SK-N-SH (cell line): ENCODE measurements at regions not wholly inside any gene's neighbourhood (a gene's known extent, or its start where the extent isn't known, plus 50 kb on each side); places are given as distances from the start of the nearest gene placed in this dataset.

Experiments used
- CHD2 ChIP-seq: fragments of 150-350 bp; IDR thresholded peaks from 2 replicates; pipeline ENCODE4 v1.6.1; 2018; ENCODE audit warnings: low read length; ENCODE audit not compliant: partially characterized antibody
- EP300 ChIP-seq, 2 experiments: IDR thresholded peaks; 2 replicates each; pipeline versions ENCODE4 v1.4.0 to v1.6.1; 2012; ENCODE audit warnings: borderline replicate concordance in 1 of 2, low read depth in 1 of 2, low read length in 1 of 2
- GABPA ChIP-seq: IDR thresholded peaks from 2 replicates; pipeline ENCODE4 v1.4.0; 2012; ENCODE audit warnings: low read depth, mild to moderate bottlenecking
- POLR2AphosphoS5 ChIP-seq: IDR thresholded peaks from 2 replicates; pipeline ENCODE4 v1.6.1; 2012; ENCODE audit warnings: low read depth, low read length
- RAD21 ChIP-seq: IDR thresholded peaks from 2 replicates; pipeline ENCODE4 v1.6.1; 2012; ENCODE audit warnings: mild to moderate bottlenecking, low read length
- RCOR1 ChIP-seq: fragments of 150-350 bp; IDR thresholded peaks from 2 replicates; pipeline ENCODE4 v1.6.1; 2017; ENCODE audit warnings: antibody characterized with exemption, low read length
- RFX5 ChIP-seq: IDR thresholded peaks from 2 replicates; pipeline ENCODE4 v1.6.1; 2012; ENCODE audit warnings: mild to moderate bottlenecking, improper control_type of control experiment, low read length
- RXRA ChIP-seq: IDR thresholded peaks from 2 replicates; pipeline ENCODE4 v1.4.0; 2012; ENCODE audit warnings: low read depth, mild to moderate bottlenecking, borderline replicate concordance
- SIN3A ChIP-seq: IDR thresholded peaks from 2 replicates; pipeline ENCODE4 v1.6.1; 2012; ENCODE audit warnings: low read depth, mild to moderate bottlenecking, low read length, moderate library complexity, borderline replicate concordance
- TF ChIP-seq, protein P1 (sequence below): fragments of 200-600 bp; sonication (generic); IDR thresholded peaks from 2 replicates; pipeline ENCODE4 v1.6.1; 2017; ENCODE audit warnings: antibody characterized with exemption, mild to moderate bottlenecking, moderate library complexity
- TF ChIP-seq, protein P2 (sequence below): fragments of 150-350 bp; IDR thresholded peaks from 2 replicates; pipeline ENCODE4 v1.6.1; 2017; ENCODE audit warnings: antibody characterized with exemption, low read length, low read depth, borderline replicate concordance
- TF ChIP-seq, protein P3 (sequence below): IDR thresholded peaks from 2 replicates; pipeline ENCODE4 v1.6.1; 2012; ENCODE audit warnings: mild to moderate bottlenecking, low read depth, low read length, moderate library complexity

DNA sequence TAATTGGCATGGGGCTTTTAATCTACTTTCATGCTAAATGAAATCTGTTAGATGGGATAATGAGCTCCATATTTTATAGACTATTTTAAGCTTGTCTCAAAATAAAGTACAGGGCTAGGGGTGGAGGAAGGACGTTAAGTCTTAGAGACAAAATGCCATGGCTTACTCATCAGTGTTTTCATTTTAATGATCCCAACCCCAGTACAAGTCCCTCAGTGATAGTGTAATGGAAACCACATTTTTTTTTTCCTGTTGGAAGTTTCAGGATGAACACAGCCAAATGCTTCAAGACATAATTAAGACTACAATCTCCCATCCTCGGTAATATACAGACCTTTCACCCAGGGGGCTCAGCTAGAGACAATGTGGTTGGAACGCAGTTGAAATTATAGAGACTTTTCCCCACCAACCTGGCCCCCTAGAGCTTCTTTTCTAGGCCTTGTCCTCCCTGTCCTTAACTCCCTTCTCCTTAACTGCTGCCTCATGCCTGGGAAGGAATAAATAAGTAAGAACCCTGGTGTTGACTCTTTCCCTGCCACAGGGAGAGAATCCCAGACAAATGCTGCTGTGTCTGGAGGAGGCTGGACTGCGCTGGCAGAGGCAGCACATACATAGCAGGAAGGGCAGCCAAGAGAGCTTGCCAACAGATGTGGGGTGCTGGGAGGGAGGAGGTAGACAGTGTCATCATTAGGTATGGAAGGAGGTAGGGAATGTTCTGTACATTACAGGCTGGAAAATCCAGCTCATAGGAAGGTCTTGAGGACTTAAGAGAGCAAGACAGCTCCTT is 115.4 kb upstream of the ROPN1 start:
- no peak for TF ChIP-seq POLR2AphosphoS5
- TF ChIP-seq RCOR1 = no peak
- TF ChIP-seq, protein P1, sequence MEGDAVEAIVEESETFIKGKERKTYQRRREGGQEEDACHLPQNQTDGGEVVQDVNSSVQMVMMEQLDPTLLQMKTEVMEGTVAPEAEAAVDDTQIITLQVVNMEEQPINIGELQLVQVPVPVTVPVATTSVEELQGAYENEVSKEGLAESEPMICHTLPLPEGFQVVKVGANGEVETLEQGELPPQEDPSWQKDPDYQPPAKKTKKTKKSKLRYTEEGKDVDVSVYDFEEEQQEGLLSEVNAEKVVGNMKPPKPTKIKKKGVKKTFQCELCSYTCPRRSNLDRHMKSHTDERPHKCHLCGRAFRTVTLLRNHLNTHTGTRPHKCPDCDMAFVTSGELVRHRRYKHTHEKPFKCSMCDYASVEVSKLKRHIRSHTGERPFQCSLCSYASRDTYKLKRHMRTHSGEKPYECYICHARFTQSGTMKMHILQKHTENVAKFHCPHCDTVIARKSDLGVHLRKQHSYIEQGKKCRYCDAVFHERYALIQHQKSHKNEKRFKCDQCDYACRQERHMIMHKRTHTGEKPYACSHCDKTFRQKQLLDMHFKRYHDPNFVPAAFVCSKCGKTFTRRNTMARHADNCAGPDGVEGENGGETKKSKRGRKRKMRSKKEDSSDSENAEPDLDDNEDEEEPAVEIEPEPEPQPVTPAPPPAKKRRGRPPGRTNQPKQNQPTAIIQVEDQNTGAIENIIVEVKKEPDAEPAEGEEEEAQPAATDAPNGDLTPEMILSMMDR = no peak
- TF ChIP-seq, protein P2, sequence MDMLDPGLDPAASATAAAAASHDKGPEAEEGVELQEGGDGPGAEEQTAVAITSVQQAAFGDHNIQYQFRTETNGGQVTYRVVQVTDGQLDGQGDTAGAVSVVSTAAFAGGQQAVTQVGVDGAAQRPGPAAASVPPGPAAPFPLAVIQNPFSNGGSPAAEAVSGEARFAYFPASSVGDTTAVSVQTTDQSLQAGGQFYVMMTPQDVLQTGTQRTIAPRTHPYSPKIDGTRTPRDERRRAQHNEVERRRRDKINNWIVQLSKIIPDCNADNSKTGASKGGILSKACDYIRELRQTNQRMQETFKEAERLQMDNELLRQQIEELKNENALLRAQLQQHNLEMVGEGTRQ = no peak
- no peak for TF ChIP-seq EP300 (IDR thresholded peaks at IDR 0.05; ENCODE audit: borderline replicate concordance in 1 of 2, low read depth in 1 of 2, low read length in 1 of 2)
- TF ChIP-seq RFX5 = no peak
- TF ChIP-seq, protein P3, sequence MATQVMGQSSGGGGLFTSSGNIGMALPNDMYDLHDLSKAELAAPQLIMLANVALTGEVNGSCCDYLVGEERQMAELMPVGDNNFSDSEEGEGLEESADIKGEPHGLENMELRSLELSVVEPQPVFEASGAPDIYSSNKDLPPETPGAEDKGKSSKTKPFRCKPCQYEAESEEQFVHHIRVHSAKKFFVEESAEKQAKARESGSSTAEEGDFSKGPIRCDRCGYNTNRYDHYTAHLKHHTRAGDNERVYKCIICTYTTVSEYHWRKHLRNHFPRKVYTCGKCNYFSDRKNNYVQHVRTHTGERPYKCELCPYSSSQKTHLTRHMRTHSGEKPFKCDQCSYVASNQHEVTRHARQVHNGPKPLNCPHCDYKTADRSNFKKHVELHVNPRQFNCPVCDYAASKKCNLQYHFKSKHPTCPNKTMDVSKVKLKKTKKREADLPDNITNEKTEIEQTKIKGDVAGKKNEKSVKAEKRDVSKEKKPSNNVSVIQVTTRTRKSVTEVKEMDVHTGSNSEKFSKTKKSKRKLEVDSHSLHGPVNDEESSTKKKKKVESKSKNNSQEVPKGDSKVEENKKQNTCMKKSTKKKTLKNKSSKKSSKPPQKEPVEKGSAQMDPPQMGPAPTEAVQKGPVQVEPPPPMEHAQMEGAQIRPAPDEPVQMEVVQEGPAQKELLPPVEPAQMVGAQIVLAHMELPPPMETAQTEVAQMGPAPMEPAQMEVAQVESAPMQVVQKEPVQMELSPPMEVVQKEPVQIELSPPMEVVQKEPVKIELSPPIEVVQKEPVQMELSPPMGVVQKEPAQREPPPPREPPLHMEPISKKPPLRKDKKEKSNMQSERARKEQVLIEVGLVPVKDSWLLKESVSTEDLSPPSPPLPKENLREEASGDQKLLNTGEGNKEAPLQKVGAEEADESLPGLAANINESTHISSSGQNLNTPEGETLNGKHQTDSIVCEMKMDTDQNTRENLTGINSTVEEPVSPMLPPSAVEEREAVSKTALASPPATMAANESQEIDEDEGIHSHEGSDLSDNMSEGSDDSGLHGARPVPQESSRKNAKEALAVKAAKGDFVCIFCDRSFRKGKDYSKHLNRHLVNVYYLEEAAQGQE = no peak
- no peak for TF ChIP-seq RXRA
- TF ChIP-seq GABPA = no peak
- no peak for TF ChIP-seq CHD2
- TF ChIP-seq RAD21 = no peak
- no peak for TF ChIP-seq SIN3A
